ENCODE measurements at regions not wholly inside any gene's neighbourhood (a gene's known extent, or its start where the extent isn't known, plus 50 kb on each side); places are given as distances from the start of the nearest gene placed in this dataset.

DNA sequence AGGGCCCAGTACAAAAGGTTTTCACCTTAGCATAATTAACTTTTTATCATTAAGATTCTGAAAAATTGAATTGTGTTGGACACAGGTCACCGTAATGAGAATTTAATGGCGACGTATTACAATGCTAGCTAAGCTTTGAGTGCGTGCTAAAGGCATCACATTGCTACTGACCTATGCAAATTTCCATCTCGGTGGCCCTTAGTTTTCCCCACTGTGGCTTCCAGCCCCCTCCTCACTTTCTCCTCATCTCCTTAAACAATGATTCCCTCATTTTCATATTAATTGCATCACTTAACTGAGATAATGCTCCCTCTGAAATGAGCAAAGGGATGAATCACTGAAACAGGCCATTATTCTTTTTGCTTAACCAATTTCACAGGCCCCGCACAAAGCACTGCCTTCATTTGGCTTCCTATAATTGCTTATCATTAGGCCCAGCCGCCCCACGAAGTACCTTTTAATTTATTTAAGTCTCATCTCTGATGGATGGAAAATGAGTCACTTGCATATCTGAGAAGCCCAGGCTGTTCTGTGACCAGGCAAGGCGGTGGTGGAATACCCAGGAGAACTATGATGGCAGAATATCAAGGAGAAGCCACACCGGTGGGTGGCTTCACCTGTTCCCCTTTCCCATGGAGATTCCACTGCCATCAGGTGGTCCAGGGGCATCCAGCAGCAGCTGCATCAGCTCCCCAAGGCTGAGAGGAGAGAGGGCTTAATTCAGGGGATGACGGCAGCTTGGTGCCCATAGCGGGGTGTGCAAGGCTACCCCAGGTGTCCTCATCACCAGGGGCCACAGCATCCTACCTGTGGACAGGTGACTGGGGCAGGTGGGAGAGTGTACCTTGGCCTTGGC lies 223.8 kb upstream of the BOD1L1 start:
- no peak for DNase-seq

DNA sequence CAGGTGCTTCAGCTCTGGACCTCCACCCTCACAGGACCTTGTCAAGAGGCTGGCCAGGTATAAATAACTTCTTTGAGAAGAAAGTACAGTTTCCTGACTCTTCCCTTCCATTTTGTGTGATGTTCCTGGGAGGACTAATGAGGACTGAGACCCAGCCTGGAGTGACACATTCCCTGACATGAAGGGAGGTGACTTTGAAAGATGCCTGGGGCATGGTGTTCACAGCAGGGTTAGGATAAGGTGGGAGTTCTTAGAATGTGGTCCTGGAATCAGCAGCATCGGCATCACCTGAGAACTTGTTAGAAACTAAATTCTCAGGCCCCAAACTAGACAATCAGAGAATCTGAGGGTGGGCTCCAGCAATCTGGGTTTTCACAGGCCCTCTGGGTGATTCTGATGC lies 224.9 kb upstream of the BOD1L1 start:
- DNase-seq = no peak

DNA sequence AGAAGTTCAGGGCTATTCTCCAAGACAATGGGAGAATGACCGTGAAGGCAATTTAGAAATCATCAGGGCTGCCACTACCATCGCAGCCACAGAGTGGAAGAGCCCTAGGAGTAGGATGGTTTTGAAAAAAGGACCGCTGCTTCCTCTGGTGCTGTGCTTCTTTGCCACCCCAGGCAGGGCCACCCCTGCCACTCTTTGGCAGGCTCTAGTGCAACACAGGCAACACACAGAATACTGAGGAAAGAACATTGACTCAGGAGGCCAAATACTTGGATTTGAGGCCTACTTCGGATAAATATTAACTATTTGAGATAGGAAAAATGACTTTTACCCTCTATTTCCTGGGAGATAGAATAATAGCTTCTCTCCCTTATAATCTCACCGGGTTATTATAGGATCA lies 228.9 kb upstream of the BOD1L1 start:
- no peak for DNase-seq

DNA sequence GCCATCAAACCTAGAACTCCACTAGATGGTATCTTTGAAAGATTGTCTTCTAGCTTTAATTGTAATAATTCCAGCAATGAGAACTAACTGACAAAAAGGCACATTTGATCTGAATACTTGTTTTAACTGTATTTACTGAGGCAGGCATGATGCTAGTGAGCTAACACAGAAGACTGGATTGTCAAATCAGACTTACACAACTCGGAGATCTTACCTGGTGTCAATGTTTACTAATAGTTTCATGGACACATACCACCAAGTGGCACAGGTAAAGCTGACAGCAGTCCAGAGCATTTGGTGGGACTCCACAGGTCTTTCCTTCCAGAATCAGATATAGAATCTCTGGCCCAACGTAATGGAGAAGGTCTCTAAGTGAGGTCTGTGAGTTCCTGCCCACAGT lies 229.9 kb upstream of the BOD1L1 start:
- no peak for DNase-seq

DNA sequence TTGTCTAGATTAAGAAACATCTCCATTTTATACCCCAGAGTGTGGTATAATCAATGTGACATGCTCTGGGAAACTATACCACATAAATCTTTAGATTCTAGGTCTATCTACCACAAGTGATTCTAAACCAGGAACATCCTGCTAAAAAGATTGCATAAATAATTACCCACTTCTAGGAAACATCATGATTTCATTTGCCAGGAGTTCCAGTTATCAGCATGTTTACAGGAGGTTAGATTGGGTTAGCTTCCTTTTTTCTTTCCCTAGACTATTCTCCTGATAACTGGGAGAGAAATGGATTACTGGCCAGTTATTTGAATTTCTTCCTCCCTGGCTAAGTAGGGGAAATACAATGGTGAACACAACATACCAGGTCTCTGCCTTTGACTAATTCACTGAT lies 230.3 kb upstream of the BOD1L1 start:
- DNase-seq = no peak

DNA sequence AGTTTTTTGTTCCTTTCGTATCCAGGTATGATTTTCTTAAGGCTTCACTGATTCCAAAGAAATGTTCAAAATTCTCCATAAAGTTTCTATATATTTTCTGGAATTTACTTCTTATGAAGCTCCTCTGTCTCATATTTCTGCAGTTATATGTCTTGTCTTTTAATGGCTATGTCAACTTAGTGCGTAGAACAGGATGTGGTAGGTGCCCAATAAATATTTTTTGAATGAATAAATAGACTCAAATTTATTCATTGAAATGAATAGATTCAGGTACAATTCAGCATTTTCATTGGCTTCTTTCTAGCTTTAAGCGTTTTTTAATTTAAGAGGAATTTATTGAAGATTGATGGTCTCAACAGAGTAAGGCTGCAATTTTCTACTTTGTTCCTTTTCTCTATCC lies 231.9 kb upstream of the BOD1L1 start:
- DNase-seq = no peak

DNA sequence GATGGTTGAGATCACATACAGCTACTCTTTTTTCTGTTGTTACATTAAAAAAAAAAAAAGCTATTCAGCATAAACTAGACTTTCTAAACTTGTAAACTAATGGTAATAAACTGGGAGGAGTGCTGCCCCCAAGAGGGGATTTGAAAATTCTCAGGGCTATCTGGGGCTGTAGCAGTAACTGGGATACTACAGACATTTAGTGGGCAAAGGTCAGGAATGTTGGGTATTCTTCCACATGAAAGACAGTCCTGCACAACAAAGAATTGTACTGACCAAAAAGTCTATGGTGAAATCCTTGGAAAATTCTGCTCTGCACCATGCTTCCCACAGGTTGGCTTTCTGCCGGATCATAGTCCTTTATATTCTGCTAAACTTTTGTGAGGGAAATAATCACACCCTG lies 232.6 kb upstream of the BOD1L1 start:
- DNase-seq = no peak

DNA sequence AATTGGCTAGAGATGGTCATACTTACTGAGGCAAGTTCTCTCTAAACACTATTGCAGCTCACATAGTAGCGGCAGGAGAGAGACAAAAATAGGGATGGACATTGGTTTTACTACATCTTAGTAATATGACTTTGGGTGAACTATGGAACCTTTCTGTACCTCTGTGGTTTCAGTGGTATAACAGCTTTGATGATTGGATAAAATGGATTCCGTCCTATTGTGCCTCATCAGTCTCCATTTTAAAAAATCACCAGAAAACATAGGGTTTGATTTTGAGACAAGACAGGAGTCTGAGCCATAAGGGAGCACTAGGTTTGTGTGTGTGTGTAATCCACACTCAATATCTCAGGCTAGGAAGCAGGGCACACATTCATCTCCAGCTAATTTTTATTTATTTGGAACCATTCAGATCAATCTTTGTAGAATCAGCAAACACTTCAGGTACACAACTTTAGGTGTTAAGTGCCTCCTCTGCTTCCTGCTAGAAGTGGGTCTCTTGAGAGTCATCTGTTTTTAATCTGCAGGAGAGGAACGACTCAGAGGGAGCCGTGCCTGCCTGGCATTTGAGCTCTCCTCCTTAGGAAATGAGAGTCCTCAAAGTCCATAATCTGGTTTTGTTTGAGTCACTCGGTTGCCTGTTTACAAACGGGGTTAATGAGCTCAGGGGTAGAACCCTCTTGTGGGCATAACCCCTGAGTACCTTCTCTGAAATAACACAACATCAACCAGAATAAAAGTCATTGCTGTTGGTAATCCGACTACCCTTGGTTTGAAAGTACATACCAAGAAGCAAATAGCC lies 238.5 kb upstream of the BOD1L1 start:
- no peak for DNase-seq

DNA sequence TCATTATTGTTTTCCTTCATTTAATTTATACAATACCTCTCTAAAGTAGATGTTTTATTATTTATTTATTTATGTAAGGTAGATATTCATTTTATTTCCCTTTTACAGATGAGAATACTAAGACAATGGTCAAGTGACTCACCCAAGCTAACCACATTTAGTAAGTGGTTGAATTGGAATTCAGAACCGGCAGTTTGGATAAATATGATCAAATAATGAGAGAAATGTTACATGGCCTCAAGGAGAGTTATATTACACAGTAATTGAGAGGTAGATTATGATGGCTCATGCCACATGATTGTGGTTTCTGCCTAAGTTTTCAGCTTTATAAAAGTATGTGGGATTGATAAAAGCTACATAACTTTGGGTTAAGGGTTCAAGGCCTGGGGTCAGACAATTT lies 239.4 kb upstream of the BOD1L1 start:
- no peak for DNase-seq

DNA sequence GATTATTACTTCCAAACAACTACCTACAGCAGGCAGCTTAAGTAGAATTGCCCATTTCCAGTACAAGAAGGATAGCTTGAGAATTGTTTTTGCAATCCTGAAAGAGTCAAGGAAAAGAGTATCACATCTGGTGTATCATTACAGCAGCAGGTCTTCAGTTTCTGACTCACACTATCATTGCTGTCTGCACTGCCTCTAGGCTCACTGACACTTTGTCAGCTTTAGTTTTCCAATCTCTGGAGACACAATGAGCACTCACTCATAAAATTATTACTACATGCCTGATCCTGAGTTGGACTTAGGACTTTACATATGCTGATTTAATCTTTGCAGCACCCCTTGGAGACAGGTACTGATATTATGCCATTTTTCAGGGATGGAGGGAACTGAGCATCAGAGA lies 244.6 kb upstream of the BOD1L1 start:
- DNase-seq = no peak

DNA sequence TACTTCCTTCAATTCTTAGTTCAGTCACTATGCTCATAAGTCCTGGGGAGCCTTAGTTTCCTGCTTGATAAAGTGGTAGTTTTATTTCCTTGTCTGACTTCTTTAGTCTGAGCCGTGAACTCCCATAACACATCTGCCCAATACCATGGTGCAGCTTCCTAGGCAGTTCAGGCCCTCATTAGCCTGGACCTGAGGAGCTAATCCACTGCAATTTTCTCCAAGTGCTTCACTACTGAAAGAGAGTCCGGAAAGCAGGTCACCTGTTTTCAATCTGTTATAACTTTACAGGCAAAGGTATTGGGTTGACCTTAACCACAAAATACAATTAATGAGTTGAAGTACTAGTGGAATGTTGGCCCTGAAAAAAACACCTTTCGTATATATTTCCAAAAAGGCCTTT lies 245.4 kb upstream of the BOD1L1 start:
- DNase-seq = no peak

DNA sequence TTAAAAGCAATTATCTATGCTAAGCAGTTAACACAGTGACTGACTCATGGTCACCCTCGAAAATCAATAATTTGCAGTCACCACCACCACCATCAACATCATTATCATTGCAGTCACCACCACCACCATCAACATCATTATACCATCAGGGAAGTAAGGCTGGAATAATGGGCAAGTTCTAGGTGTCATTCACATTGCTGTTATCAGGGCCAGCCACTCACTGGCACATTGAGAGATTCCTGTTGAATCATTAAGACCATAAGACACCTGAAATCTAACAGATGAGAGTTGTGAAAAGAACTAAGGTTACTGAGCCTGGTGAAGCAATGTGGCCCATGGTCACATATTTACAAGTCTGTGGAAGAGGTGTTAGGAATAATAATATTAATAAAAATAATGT lies 247.7 kb upstream of the BOD1L1 start:
- DNase-seq = no peak

DNA sequence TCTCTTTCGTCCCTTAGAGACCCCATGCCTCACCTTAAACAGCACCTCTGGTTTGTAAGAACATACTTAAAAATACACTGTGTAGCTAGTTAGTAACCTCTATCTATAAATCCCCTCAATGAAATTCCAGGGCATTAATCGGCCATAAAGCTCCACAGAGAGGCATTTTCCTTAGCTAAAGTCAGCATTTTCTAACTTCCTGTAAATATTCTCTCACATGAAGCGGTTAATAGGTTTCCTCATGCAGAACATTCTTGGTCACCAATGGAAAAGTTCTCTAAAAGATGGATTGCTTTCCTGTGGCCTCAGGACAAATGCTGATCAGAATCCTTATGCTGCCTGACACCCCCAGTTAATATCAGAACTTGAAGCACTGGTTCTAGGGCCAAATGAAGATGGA lies 248.6 kb upstream of the BOD1L1 start:
- no peak for DNase-seq

DNA sequence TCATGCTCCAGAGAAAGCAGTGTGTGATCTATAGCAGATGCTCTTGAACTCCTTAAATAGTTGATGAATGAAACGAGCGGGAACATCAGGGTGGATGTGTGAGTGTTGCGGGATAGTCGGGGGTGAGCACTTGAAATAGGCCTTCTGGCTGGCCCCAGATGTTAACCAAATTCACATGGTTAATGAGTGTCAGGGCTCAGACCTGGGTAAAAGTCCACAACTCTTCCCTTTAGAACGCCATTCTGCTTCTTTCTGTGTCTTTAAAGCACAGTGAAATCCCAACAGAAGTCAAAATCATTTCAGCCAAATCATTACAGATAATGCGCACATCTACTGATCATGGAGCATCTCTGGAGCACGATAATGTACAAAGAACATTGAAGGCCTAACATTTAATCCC lies 249.4 kb upstream of the BOD1L1 start:
- DNase-seq = no peak

DNA sequence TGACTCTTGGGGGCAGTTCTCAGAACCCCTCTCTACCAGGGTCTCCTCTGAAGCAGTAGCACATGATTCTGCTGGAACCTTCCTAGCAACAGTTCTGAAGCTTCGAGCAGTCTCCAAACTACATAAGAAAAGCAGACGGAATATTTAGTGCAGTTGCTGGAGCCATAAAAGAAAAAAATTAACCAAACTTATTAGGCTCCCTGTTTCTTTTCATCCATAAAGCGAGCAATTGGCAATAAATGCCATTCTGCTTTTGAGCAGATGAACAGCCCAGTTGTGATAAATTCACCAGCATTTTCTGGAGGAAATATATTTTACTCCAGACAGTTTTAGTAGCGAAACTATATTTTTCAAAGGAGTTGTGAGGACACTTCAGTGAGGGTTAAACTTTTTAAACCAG lies 250.1 kb upstream of the BOD1L1 start:
- DNase-seq = no peak

DNA sequence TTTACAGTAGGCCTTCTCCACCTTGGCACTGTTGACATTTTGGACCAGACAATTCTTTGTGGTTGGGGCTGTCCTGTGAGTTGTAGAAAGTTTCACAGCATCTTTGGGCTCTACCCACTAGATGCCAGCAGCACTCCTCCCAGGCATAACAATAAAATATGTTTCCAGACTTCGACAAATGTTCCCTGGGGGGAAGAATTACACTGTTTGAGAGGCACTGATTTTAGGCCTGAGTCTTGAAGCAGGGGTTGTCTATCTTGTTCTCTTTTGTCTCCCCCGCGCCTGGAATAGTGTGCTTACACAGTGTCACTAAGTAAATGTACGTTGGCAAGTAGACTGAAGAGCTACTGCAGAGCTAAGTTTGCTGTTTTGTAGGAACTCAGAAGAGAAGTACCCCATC lies 254.4 kb upstream of the BOD1L1 start:
- DNase-seq = no peak

DNA sequence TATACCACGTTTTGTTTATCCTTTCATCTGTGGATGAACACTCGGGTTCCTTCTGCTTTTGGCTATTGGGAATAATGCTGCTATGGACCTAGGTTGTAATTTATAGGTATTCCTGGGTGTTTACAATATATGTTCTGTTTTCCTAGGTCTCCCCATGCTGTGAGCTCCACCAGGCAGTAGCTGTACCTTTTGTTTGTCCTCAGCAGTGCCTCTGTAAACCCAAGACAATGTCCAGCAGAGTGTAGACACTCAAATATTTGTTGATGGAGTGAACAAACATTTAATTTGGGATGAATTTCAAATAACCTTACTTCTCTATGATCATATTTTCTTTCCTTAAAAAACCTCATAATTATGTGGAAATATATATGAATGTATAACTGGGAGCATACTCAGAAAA lies 259.5 kb upstream of the BOD1L1 start:
- no peak for DNase-seq

DNA sequence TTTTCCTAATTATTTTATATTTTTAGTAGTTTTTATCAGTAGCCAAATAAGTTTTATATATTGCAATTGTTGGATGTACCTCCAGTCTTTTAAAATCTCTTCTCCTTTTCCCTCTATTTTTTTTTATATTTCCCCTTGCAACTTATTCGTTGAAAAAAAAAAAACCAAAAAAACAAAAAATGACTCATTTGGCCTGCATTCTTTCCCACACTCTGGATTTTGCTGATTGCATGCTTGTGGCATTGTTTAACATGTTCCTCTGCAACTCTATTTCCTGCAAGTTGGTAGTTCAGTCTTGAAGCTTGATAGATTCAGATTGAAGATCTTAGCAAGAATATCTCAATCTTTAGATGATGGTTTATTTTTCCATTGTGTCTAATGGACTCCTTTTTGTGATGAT lies 260.6 kb upstream of the BOD1L1 start:
- no peak for DNase-seq

DNA sequence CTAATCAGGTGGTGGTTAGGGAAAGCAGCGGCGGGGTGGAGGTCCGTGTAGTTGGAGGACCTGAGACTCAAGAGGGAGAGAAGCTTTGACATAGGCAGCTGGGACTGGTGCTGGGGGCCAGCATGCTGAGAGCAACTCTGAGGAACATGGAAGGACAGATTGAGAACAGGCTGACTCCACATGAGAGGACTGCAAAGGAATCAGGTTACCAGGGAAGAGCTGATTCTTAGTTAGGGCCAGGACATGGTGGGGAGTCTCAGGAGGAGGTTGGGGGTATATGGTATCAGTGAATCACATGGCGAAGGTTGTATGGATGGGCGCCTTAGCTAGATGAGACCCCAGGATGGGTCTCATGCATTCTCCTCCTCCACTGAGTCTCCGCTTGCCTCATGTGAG lies 264.0 kb upstream of the BOD1L1 start:
- DNase-seq = no peak

DNA sequence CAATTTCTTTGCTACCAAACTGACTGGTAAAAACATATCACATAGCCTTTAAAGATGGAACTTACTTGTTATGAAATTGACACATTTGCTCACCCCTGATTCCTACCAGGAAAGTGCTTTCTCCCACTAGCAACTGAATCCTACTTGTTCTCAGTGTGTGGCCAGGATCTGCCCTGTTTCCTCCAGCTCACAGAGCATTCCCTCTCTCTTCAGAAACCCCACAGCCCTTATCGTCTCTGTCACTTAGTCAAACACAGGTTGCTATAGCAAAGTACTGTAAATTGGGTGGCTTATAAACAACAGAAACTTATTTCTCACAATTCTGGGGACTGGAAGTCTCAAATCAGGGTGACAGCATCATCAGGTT lies 265.2 kb upstream of the BOD1L1 start:
- DNase-seq = no peak

DNA sequence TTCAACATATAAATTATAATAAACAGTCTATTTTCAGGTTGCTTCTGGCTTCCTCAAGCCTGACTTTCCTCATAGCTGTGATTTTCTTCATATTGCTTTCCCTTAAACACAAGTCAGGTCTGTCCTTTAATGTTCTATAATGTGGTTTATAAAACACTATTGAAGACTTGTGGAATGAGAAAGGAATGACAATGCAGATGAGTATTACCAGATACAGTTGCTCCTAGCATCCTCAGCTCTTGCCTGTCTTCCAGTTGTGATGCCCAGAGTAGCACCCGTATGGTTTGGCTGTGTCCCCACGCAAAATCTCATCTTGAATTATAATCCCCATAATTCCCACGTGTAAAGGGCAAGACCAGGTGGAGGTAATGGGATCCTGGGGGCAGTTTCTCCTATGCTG lies 265.7 kb upstream of the BOD1L1 start:
- no peak for DNase-seq

DNA sequence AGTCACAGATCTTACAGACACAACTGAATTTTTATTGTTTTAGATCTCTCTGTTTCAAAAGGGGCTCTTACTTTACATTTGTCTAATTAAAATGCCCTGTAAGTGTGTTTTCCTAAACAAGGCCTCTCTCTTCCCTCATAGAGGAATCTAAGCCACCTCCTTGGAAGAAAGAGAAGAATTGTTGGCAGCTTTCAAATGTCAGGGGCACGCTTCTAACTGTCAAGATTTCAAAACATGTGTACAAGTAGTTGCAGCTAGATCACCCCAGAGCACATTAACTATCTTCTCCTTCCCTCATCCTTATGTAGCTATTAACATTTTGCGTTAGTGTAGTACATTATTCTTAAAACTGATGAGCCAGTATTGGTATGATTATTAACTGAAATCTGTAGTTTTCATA lies 266.5 kb upstream of the BOD1L1 start:
- no peak for DNase-seq

DNA sequence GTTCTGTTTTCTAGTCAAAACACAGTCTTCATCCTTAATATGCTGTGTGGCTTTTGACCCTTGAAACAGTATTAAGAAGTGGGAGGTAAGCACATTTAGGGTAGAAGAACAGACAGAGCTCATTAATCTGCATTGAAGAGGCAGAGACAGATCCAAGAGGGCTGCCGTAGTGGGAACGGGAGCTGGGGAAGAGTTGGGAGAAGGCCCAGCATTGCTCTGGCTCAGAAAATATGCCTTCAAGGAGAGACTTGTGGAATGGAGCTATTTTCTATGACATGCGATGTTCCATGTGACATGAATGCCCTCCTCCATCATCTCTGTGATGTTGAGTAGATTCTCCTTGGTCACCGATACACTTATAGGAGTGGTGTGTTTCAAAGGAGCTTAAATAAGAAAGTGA lies 273.3 kb upstream of the BOD1L1 start:
- DNase-seq = no peak

DNA sequence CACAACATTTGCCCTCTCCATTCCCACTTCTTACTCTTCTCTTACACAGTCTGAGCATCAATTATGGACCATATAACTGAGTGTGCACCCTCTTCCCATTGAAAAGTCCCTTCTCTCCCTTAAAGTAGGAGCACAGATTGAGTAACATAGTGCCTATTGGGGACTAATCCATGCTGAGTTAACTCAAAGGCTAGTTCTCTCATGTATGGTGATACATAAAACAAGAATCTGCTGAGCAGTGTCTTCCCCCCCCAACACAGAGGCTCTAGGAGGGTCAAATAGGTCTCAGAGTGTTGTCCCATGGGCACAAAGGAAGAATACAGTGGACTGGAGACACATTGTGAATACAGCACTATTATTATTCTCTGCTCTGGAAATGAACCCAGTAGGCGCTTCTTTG lies 274.6 kb upstream of the BOD1L1 start:
- no peak for DNase-seq

DNA sequence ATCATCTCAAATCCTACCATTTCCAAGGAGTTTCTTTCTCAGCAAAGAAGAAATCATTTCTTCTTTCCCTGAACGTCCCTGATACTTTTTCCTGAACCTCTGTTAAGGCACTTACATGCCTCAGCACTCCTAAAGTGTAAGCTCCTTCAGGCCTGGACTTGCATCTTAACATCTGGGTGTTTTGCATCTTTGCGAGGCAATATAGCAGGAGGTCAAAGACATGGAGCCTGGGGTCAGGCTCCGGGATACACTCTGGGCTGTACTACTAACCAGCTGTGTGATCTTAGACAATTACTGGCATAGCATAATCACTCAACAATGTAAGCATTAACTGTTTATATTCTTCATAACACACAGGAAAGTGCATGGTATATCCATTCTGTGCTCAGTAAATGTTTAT lies 275.5 kb upstream of the BOD1L1 start:
- DNase-seq = no peak

All from CD4-positive, alpha-beta T cell treated with Interleukin-4 for 4 hours (primary cell).